PC-9 (cell line): ENCODE measurements at regions not wholly inside any gene's neighbourhood (a gene's known extent, or its start where the extent isn't known, plus 50 kb on each side); places are given as distances from the start of the nearest gene placed in this dataset.

ENCODE experiments used
- BruUV-seq: library from RNA; stranded (reverse); fragments of 400-500 nt; replicated peaks from 2 replicates; lab custom pipeline; 2021; lab: Mats Ljungman, UMichigan
- CTCF ChIA-PET: fragments of 300-600 bp; sonication (Branson Sonifier 250); formaldehyde crosslinking; loops from one replicate; lab custom pipeline; 2022; ENCODE audit warnings: antibody characterized with exemption; lab: Charles Lee
- POLR2A ChIA-PET: fragments of 300-600 bp; sonication (Branson Sonifier 250); formaldehyde crosslinking; loops from one replicate; lab custom pipeline; 2022; ENCODE audit warnings: antibody characterized with exemption; ENCODE audit not compliant: unreplicated experiment; lab: Charles Lee
- DNase-seq, 2 experiments: peaks; one replicate each; pipeline versions ENCODE4 v3.0.0 to v3.0.0-alpha.2; 2015 to 2022; ENCODE audit warnings: mixed read lengths in 1 of 2
- H2AFZ ChIP-seq: fragments of 200-600 bp; sonication (generic); 2 replicates; pipeline ENCODE4 v1.8.1; 2017; ENCODE audit warnings: antibody characterized with exemption
- H3F3A ChIP-seq: fragments of 200-600 bp; sonication (generic); 2 replicates; pipeline ENCODE4 v1.8.1; 2017; ENCODE audit warnings: antibody characterized with exemption, mild to moderate bottlenecking, low read depth; ENCODE audit not compliant: insufficient read depth
- H3K27ac ChIP-seq: fragments of 200-600 bp; sonication (generic); 2 replicates; pipeline ENCODE4 v1.6.1; 2016; ENCODE audit warnings: mixed run types
- H3K27me3 ChIP-seq: fragments of 200-600 bp; sonication (generic); 2 replicates; pipeline ENCODE4 v1.6.1; 2016; ENCODE audit warnings: low read depth, mixed run types; ENCODE audit not compliant: insufficient read depth
- H3K36me3 ChIP-seq: fragments of 200-600 bp; sonication (generic); 2 replicates; pipeline ENCODE4 v1.6.1; 2016; ENCODE audit warnings: low read depth, mixed run types
- H3K4me1 ChIP-seq: fragments of 200-600 bp; sonication (generic); replicated peaks from 2 replicates; pipeline ENCODE4 v1.6.1; 2016; ENCODE audit warnings: mixed run types; ENCODE audit not compliant: insufficient read depth
- H3K4me2 ChIP-seq: fragments of 200-600 bp; sonication (generic); 2 replicates; pipeline ENCODE4 v1.6.1; 2017; ENCODE audit warnings: mixed run types
- H3K4me3 ChIP-seq: fragments of 200-600 bp; sonication (generic); 2 replicates; pipeline ENCODE4 v1.6.1; 2016; ENCODE audit warnings: mixed run types
- H3K79me2 ChIP-seq: fragments of 200-600 bp; sonication (generic); 2 replicates; pipeline ENCODE4 v1.6.1; 2017; ENCODE audit warnings: low read depth, mixed run types
- H3K9me2 ChIP-seq: fragments of 200-600 bp; sonication (generic); 2 replicates; pipeline ENCODE4 v1.8.1; 2017; ENCODE audit warnings: mild to moderate bottlenecking; ENCODE audit not compliant: insufficient read depth
- H3K9me3 ChIP-seq: fragments of 200-600 bp; sonication (generic); 2 replicates; pipeline ENCODE4 v1.8.1; 2016; ENCODE audit warnings: low read depth; ENCODE audit not compliant: insufficient read depth
- H4K20me1 ChIP-seq: fragments of 200-600 bp; sonication (generic); 2 replicates; pipeline ENCODE4 v1.8.1; 2017; ENCODE audit not compliant: insufficient read depth
- EZH2 ChIP-seq: fragments of 200-600 bp; sonication (generic); IDR thresholded peaks from 2 replicates; pipeline ENCODE4 v1.8.0; 2017; ENCODE audit warnings: antibody characterized with exemption, low read depth
- intact Hi-C: fragments of 100-400 bp; cut with micrococcal nuclease; formaldehyde crosslinking; loops from one replicate; pipeline ENCODE4 v1.10.0; 2022; ENCODE audit not compliant: unreplicated experiment
- TF ChIP-seq, protein P1 (sequence below): fragments of 200-600 bp; sonication (generic); conservative IDR thresholded peaks from 2 replicates; pipeline ENCODE4 v1.6.1; 2017; ENCODE audit warnings: mixed run types, antibody characterized with exemption, mild to moderate bottlenecking, moderate library complexity

DNA sequence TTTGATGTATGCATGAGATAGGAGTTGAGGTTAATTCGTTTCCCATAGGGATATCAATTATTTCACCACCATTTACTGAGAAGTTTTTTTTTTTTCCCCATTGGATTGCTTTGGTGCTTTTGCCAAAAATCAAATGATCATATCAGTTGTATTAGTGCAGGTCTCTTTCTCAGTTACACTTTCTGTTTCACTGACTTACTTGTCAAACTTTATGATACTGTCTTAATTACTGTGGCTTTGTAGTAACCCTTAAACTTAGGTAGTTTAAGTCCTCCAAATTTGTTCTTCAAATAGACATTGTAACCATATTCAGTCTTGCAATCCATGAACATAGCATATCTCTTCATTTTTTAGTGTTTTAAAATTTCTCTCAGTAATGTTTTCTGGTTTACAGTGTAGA lies 259.9 kb upstream of the SLCO3A1 start:
- H3K27me3 ChIP-seq = no peaks in the 10 kb centered on the region
- H3K27ac ChIP-seq = peak overlapping the region; percentile 49
- H3K4me1 ChIP-seq = peaks cover 12% of the 10 kb centered on the region
- intact Hi-C loops = loop anchor here (10.0 kb wide), 1 partner anchor 289 kb away; no protein-coding TSS in a partner anchor
- H3K9me3 ChIP-seq = no peaks in the 10 kb centered on the region
- DNase-seq = no peak
- no peaks in the 10 kb centered on the region for H3K9me2 ChIP-seq
- no peaks in the 10 kb centered on the region; the same call in 1 of the 2 replicates for H4K20me1 ChIP-seq
- H3K4me2 ChIP-seq = no peak overlapping the region
- H3K4me3 ChIP-seq = no peak overlapping the region
- TF ChIP-seq, protein P1, sequence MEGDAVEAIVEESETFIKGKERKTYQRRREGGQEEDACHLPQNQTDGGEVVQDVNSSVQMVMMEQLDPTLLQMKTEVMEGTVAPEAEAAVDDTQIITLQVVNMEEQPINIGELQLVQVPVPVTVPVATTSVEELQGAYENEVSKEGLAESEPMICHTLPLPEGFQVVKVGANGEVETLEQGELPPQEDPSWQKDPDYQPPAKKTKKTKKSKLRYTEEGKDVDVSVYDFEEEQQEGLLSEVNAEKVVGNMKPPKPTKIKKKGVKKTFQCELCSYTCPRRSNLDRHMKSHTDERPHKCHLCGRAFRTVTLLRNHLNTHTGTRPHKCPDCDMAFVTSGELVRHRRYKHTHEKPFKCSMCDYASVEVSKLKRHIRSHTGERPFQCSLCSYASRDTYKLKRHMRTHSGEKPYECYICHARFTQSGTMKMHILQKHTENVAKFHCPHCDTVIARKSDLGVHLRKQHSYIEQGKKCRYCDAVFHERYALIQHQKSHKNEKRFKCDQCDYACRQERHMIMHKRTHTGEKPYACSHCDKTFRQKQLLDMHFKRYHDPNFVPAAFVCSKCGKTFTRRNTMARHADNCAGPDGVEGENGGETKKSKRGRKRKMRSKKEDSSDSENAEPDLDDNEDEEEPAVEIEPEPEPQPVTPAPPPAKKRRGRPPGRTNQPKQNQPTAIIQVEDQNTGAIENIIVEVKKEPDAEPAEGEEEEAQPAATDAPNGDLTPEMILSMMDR = no peak
- no peak for TF ChIP-seq EZH2
- no peak overlapping the region for H2AFZ ChIP-seq
- no TSS peak for BruUV-seq
- H3K36me3 ChIP-seq = no peaks in the 10 kb centered on the region
- no peaks in the 10 kb centered on the region for H3K79me2 ChIP-seq
- ChIA-PET CTCF (no interaction called here), POLR2A (no interaction called here)
- no peaks in the 10 kb centered on the region for H3F3A ChIP-seq

- no peaks in the 10 kb centered on the region for H3K9me2 ChIP-seq
- no peaks in the 10 kb centered on the region for H3K4me1 ChIP-seq
- no peak overlapping the region for H3K4me3 ChIP-seq
- no peaks in the 10 kb centered on the region for H3K27me3 ChIP-seq
- H2AFZ ChIP-seq = no peak overlapping the region
- intact Hi-C loops = loop anchor here (10.0 kb wide), 1 partner anchor 294 kb away; no protein-coding TSS in a partner anchor
- H3K9me3 ChIP-seq = no peaks in the 10 kb centered on the region
- H4K20me1 ChIP-seq = no peaks in the 10 kb centered on the region
- H3K27ac ChIP-seq = no peak overlapping the region
- BruUV-seq = no TSS peak
- no peak for DNase-seq
- H3K36me3 ChIP-seq = no peaks in the 10 kb centered on the region
- ChIA-PET CTCF (no interaction called here), POLR2A (no interaction called here)
- no peaks in the 10 kb centered on the region for H3F3A ChIP-seq
- TF ChIP-seq, protein P1 = no peak
- no peak for TF ChIP-seq EZH2
- no peak overlapping the region for H3K4me2 ChIP-seq
- no peaks in the 10 kb centered on the region for H3K79me2 ChIP-seq
Measured at GRCh38 chr15:91599261-91599660, 254.2 kb upstream of the SLCO3A1 start.

- Histone ChIP-seq H3K36me3 (no peaks in the 10 kb centered on the region), H3K27me3 (no peaks in the 10 kb centered on the region), H3K27ac (no peak overlapping the region), H3K4me1 (no peaks in the 10 kb centered on the region), H3K9me2 (no peaks in the 10 kb centered on the region), H3K9me3 (no peaks in the 10 kb centered on the region), H4K20me1 (no peaks in the 10 kb centered on the region), H3K4me3 (no peak overlapping the region), H2AFZ (no peak overlapping the region), H3K4me2 (no peak overlapping the region), H3K79me2 (no peaks in the 10 kb centered on the region), H3F3A (no peaks in the 10 kb centered on the region)
- POLR2A ChIA-PET = no interaction called here
- intact Hi-C loops = no loop called here
- no peak for DNase-seq
- CTCF ChIA-PET = no interaction called here
- TF ChIP-seq, protein P1 = no peak
- TF ChIP-seq EZH2 = no peak
- BruUV-seq = no TSS peak
Measured at GRCh38 chr15:91603384-91604080, 250.0 kb upstream of the SLCO3A1 start.
